ENCODE measurements at regions not wholly inside any gene's neighbourhood (a gene's known extent, or its start where the extent isn't known, plus 50 kb on each side); places are given as distances from the start of the nearest gene placed in this dataset.

GRCh38 chr4:111924696-111925095 lies 220.6 kb upstream of the FAM241A start:
- no peak for TF ChIP-seq CTCF (IDR thresholded peaks at IDR 0.05; ENCODE audit: insufficient read depth, low read length, poor library complexity, severe bottlenecking)
- no peak for TF ChIP-seq EZH2phosphoT487 (conservative IDR thresholded peaks at IDR 0.05; ENCODE audit: low read length)
